Uterus (tissue), 3 donors: ENCODE measurements at regions not wholly inside any gene's neighbourhood (a gene's known extent, or its start where the extent isn't known, plus 50 kb on each side); places are given as distances from the start of the nearest gene placed in this dataset.

Experiments used
- DNase-seq, 2 donors: peaks; one replicate each; pipeline ENCODE4 v3.0.0-alpha.2; 2019 to 2020
- H3K27ac ChIP-seq, 2 donors: fragments of 200-600 bp; sonication (generic); 1 replicate in 1 of 2; 2 replicates in 1 of 2; pipeline ENCODE4 v1.5.1; 2016 to 2018
- H3K27me3 ChIP-seq, 2 donors: fragments of 200-600 bp; sonication (generic); one replicate each; pipeline ENCODE4 v1.5.1; 2018 to 2019; ENCODE audit warnings: control low read depth in 1 of 2
- H3K36me3 ChIP-seq, 2 donors: fragments of 200-600 bp; sonication (generic); one replicate each; pipeline ENCODE4 v1.5.1; 2019; ENCODE audit warnings: control low read depth in 1 of 2
- H3K4me1 ChIP-seq, 2 donors: fragments of 200-600 bp; sonication (generic); one replicate each; pipeline ENCODE4 v1.5.1; 2018 to 2019; ENCODE audit warnings: control low read depth in 1 of 2
- H3K4me3 ChIP-seq, 2 donors: fragments of 200-600 bp; sonication (generic); 1 replicate in 1 of 2; 2 replicates in 1 of 2; pipeline ENCODE4 v1.5.1; 2018 to 2019; ENCODE audit warnings: mild to moderate bottlenecking in 1 of 2
- H3K9me3 ChIP-seq, 2 donors: fragments of 200-600 bp; sonication (generic); one replicate each; pipeline ENCODE4 v1.5.1; 2019; ENCODE audit warnings: control low read depth in 1 of 2
- POLR2A ChIP-seq, 2 donors: fragments of 450-650 bp; IDR thresholded peaks; one replicate each; pipeline ENCODE4 v1.6.1; 2016; ENCODE audit warnings: antibody characterized with exemption in 2 of 2, mild to moderate bottlenecking in 1 of 2, moderate library complexity in 1 of 2
- intact Hi-C: fragments of 100-400 bp; cut with DNase I; formaldehyde crosslinking; loops from one replicate; pipeline ENCODE4 v1.15.1; 2023; ENCODE audit warnings: low total_unique reads
- TF ChIP-seq, protein P1 (sequence below), 4 experiments: fragments of 200-600 bp in 2 of 4; fragments of 450-650 bp in 2 of 4; sonication (generic) in 2 of 4; IDR thresholded peaks; one replicate each; pipeline ENCODE4 v1.5.1; 2016 to 2019; ENCODE audit warnings: antibody characterized with exemption in 4 of 4, mild to moderate bottlenecking in 2 of 4, moderate library complexity in 1 of 4
- donor health status: DM: yes; HTN: yes; CAD: no.

DNA sequence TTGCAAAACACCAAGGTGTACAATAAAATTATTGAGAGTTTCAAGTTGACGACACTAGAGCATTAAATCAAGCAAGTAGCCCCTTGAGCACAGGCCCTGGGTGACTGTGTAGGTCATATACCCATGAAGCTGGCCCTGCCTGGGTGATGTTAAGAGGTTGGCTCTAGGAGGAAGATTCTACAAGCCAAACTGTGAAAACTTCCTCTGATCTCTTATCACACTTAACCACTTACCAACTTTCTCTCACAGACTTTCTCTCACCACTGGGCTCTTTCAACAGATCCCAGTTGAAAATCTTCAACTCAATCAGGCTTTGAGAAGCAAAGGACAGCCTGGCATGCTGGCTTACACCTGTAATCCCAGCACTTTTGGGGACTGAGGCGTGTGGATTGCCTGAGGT is 186.9 kb upstream of the BTG1 start:
- intact Hi-C loops = no loop called here
- Histone ChIP-seq H3K36me3 (no peaks in the 10 kb centered on the region), H3K27me3 (no peaks in the 10 kb centered on the region), H3K9me3 (no peaks in the 10 kb centered on the region), H3K27ac (no peak overlapping the region), H3K4me3 (no peak overlapping the region), H3K4me1 (peaks cover 0 to 4% of the 10 kb centered on the region in 2 donors)
- DNase-seq = no peak
- TF ChIP-seq, protein P1, sequence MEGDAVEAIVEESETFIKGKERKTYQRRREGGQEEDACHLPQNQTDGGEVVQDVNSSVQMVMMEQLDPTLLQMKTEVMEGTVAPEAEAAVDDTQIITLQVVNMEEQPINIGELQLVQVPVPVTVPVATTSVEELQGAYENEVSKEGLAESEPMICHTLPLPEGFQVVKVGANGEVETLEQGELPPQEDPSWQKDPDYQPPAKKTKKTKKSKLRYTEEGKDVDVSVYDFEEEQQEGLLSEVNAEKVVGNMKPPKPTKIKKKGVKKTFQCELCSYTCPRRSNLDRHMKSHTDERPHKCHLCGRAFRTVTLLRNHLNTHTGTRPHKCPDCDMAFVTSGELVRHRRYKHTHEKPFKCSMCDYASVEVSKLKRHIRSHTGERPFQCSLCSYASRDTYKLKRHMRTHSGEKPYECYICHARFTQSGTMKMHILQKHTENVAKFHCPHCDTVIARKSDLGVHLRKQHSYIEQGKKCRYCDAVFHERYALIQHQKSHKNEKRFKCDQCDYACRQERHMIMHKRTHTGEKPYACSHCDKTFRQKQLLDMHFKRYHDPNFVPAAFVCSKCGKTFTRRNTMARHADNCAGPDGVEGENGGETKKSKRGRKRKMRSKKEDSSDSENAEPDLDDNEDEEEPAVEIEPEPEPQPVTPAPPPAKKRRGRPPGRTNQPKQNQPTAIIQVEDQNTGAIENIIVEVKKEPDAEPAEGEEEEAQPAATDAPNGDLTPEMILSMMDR (IDR thresholded peaks at IDR 0.05) = no peak

DNA sequence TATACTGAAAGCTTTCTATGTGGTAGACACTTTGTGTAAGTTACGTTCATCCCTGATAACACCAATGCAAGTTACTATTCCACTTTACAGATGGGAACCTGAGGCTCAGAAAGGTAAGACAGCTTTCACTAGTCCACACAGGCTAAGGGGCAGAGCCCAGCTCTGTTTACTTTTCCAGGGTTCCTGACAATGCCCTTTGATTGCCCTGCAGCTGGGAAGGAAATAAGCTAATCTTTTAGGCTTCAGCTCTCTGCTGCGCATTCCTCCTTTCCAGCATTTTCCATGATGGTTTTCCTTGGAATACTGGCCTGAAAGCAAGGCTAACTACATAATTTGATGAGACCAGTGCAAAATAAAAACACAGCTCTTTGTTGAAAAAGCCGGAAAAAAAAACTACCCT is 185.7 kb upstream of the BTG1 start:
- TF ChIP-seq POLR2A (IDR thresholded peaks at IDR 0.05) = no peak
- TF ChIP-seq, protein P1 (IDR thresholded peaks at IDR 0.05) = no peak
- Histone ChIP-seq H3K27me3 (no peaks in the 10 kb centered on the region), H3K4me3 (no peak overlapping the region), H3K27ac (no peak overlapping the region), H3K36me3 (no peaks in the 10 kb centered on the region), H3K9me3 (no peaks in the 10 kb centered on the region), H3K4me1 (peaks cover 0 to 4% of the 10 kb centered on the region in 2 donors)
- DNase-seq = no peak
- intact Hi-C loops = no loop called here

DNA sequence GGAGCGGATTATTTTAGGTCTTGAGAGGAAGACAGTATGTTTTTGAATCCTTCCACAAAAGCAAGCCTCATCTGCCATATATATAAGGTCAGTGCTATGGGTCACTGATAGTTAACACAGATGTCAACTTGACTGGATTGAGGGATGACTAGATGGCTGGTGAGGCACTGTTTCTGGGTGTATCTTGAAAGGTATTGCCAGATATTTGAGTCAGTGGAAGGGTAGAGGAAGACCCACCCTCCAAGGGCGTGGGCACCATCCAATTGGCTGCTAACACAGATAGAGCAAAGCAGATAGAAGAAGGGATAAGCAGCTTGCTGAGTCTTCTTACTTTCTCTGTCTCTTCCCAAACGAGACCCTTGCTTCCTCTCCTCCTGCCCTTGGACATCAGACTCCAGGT is 185.0 kb upstream of the BTG1 start:
- DNase-seq = no peak
- no peaks in the 10 kb centered on the region for H3K4me1 ChIP-seq
- intact Hi-C loops = no loop called here
- H3K36me3 ChIP-seq = no peaks in the 10 kb centered on the region
- H3K27ac ChIP-seq = no peak overlapping the region
- H3K4me3 ChIP-seq = no peak overlapping the region
- no peaks in the 10 kb centered on the region for H3K27me3 ChIP-seq
- H3K9me3 ChIP-seq = no peaks in the 10 kb centered on the region
- TF ChIP-seq, protein P1 (IDR thresholded peaks at IDR 0.05) = no peak
- TF ChIP-seq POLR2A (IDR thresholded peaks at IDR 0.05) = no peak

DNA sequence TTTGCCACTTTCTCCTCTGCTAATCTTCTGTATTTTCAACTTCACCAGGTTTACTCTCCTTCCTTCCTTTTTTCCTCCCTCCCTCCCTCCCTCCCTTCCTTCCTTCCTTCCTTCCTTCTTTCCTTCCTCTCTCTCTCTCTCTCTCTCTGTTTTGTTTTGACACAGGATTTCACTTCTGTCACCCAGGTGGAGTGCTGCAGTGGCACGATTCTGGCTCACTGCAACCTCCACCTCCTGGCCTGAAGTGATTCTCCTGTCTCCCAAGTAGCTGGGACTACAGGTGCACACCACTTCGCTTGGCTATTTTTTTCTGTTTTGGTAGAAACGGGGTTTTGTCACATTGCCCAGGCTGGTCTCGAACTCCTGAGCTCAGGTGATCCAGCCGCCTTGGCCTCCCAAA is 181.2 kb upstream of the BTG1 start:
- DNase-seq = no peak
- H3K9me3 ChIP-seq = no peaks in the 10 kb centered on the region
- no peak overlapping the region for H3K27ac ChIP-seq
- no peaks in the 10 kb centered on the region for H3K27me3 ChIP-seq
- TF ChIP-seq, protein P1 (IDR thresholded peaks at IDR 0.05) = no peak
- TF ChIP-seq POLR2A (IDR thresholded peaks at IDR 0.05) = no peak
- no peaks in the 10 kb centered on the region for H3K36me3 ChIP-seq
- H3K4me3 ChIP-seq = no peak overlapping the region
- H3K4me1 ChIP-seq = no peaks in the 10 kb centered on the region
- intact Hi-C loops = no loop called here

DNA sequence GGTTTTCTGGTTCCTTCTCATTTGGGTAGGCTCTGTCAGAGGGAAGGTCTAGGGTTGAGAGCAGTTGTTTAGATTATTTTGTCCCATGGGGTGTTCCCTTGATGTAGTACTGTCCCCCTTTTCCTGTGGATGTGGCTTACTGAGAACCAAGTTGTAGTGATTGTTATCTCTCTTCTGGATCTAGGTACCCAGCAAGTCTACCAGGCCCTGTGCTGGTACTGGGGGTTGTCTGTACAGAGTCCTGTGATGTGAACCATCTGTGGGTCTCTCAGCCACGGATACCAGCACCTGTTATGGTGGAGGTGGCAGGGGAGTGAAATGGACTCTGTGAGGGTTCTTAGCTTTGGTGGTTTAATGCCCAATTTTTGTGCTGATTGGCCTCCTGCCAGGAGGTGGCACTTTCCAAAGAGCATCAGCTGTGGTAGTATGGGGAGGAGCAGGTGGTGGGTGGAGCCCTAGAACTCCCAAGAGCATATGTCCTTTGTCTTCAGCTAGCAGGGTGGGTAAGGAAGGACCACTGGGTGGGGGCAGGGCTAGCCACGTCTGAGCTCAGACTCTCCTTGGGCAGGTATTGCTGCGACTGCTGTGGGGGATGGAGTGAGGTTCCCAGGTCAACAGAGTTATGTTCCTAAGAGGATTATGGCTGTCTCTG is 179.3 kb upstream of the BTG1 start:
- intact Hi-C loops = no loop called here

More for the DNA sequence above, 179.3 kb upstream of the BTG1 start:
- TF ChIP-seq POLR2A (IDR thresholded peaks at IDR 0.05) = no peak
- TF ChIP-seq, protein P1 (IDR thresholded peaks at IDR 0.05) = no peak
- no peaks in the 10 kb centered on the region for H3K4me1 ChIP-seq
- no peaks in the 10 kb centered on the region for H3K9me3 ChIP-seq
- no peak for DNase-seq
- no peak overlapping the region for H3K27ac ChIP-seq
- H3K36me3 ChIP-seq = no peaks in the 10 kb centered on the region
- no peaks in the 10 kb centered on the region for H3K27me3 ChIP-seq
- H3K4me3 ChIP-seq = no peak overlapping the region
